BLaER1 (cell line): ENCODE measurements at regions not wholly inside any gene's neighbourhood (a gene's known extent, or its start where the extent isn't known, plus 50 kb on each side); places are given as distances from the start of the nearest gene placed in this dataset.

Source experiments
- H3K27ac ChIP-seq: shearing (Covaris generic); formaldehyde crosslinking; 2 replicates; pipeline ENCODE4 v1.8.1; 2022
- H3K27me3 ChIP-seq: shearing (Covaris generic); formaldehyde crosslinking; 2 replicates; pipeline ENCODE4 v1.8.1; 2022
- H3K36me3 ChIP-seq: shearing (Covaris generic); formaldehyde crosslinking; 2 replicates; pipeline ENCODE4 v1.8.1; 2022
- H3K4me1 ChIP-seq: shearing (Covaris generic); formaldehyde crosslinking; 2 replicates; pipeline ENCODE4 v1.8.1; 2022
- H3K4me2 ChIP-seq: shearing (Covaris generic); formaldehyde crosslinking; 2 replicates; pipeline ENCODE4 v1.8.1; 2022
- H3K4me3 ChIP-seq: shearing (Covaris generic); formaldehyde crosslinking; 2 replicates; pipeline ENCODE4 v1.8.1; 2022
- H3K9ac ChIP-seq: shearing (Covaris generic); formaldehyde crosslinking; 2 replicates; pipeline ENCODE4 v1.8.1; 2022
- H3K9me3 ChIP-seq: shearing (Covaris generic); formaldehyde crosslinking; 2 replicates; pipeline ENCODE4 v1.8.1; 2022
- H4K20me1 ChIP-seq: shearing (Covaris generic); formaldehyde crosslinking; 2 replicates; pipeline ENCODE4 v1.8.1; 2022
- Cebpa-rat ChIP-seq: shearing (Covaris generic); IDR thresholded peaks from 2 replicates; pipeline ENCODE4 v1.8.1; 2022

GRCh38 chr2:237254369-237254861 is 159.5 kb downstream of the COL6A3 start:
- no peaks in the 10 kb centered on the region for H4K20me1 ChIP-seq
- H3K27me3 ChIP-seq: no peaks in the 10 kb centered on the region
- no peak overlapping the region for H3K4me3 ChIP-seq
- no peak overlapping the region for H3K9ac ChIP-seq
- H3K27ac ChIP-seq: no peak overlapping the region
- peaks cover 8% of the 10 kb centered on the region for H3K4me1 ChIP-seq
- H3K36me3 ChIP-seq: no peaks in the 10 kb centered on the region
- H3K9me3 ChIP-seq: no peaks in the 10 kb centered on the region
- no peak for TF ChIP-seq Cebpa-rat
- H3K4me2 ChIP-seq: no peak overlapping the region

DNA sequence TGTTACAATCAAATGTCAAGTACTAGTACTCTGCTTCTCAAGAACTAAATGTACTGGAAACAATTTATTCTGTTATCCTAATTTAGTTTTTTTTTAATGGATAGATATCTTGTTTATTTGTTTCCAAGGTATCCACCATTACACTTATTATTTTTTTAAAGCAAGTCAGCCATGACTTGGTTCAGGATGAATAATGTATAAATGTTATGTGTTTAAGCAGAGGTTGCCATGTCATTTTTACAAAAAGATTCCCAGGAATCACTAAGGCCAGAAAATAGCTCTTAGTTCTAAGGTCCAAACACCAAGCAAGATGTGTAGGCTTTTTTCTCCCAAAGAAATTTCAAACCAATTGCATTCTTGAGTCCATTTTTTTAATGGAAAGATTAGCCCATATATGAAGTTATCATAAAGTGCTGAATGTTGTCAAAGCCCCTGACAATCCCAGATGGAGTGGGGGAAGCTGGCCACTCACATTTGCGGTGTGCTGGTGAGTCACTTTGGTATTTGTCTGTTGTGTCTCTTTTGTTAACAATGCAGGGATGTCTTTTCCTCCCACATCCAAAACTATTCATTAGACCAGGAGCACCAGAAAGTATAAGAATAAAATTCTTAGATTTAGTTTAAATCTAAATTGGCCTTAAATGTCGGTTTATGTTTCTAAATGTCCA is 158.9 kb downstream of the COL6A3 start:
- Histone ChIP-seq H4K20me1 (no peaks in the 10 kb centered on the region), H3K9me3 (no peaks in the 10 kb centered on the region), H3K27me3 (no peaks in the 10 kb centered on the region), H3K4me1 (peaks cover 8% of the 10 kb centered on the region), H3K4me3 (no peak overlapping the region), H3K4me2 (no peak overlapping the region), H3K9ac (no peak overlapping the region), H3K27ac (no peak overlapping the region), H3K36me3 (no peaks in the 10 kb centered on the region)
- no peak for TF ChIP-seq Cebpa-rat

- H3K36me3 ChIP-seq: 0 out of 2 replicates have a peak, but pooled peaks cover 3% of the 10 kb centered on the region
- no peak overlapping the region for H3K4me3 ChIP-seq
- H3K9me3 ChIP-seq: peaks cover 15% of the 10 kb centered on the region
- no peak overlapping the region for H3K9ac ChIP-seq
- no peak overlapping the region for H3K4me2 ChIP-seq
- H3K27me3 ChIP-seq: no peaks in the 10 kb centered on the region
- peaks cover 8% of the 10 kb centered on the region for H3K4me1 ChIP-seq
- no peaks in the 10 kb centered on the region for H4K20me1 ChIP-seq
- no peak for TF ChIP-seq Cebpa-rat
- no peak overlapping the region for H3K27ac ChIP-seq
Measured at GRCh38 chr2:237256887-237257286, 157.1 kb downstream of the COL6A3 start.

DNA sequence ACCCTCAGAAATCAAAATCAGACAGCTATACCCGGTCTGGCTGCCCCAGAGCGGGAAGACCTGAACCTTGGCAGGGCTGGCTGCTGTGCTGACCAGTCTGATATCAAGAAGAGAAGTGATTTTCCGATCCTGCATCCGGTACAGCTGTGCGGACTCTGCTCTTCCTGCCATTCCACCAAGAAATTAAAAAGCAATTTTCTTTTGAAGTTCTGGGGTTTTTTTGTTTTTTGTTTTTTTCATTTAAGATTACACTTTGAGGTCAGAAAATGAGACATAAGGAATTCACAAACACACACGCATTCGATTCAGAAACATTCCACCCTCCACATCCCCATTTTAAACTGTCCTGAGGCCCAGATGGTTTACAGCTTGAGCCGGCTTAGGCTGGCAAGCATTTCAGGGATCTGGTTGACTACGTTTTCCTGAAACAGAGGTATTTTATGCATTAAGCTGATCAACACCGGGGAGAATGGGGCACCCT is 156.5 kb downstream of the COL6A3 start:
- Histone ChIP-seq H3K27me3 (no peaks in the 10 kb centered on the region), H3K4me2 (no peak overlapping the region), H3K9ac (no peak overlapping the region), H3K9me3 (peaks cover 15% of the 10 kb centered on the region), H3K36me3 (0 out of 2 replicates have a peak, but pooled peaks cover 3% of the 10 kb centered on the region), H3K4me1 (peaks cover 8% of the 10 kb centered on the region), H3K4me3 (no peak overlapping the region), H3K27ac (no peak overlapping the region), H4K20me1 (no peaks in the 10 kb centered on the region)
- no peak for TF ChIP-seq Cebpa-rat

- H3K27me3 ChIP-seq: no peaks in the 10 kb centered on the region
- H3K4me3 ChIP-seq: no peak overlapping the region
- H3K9me3 ChIP-seq: peaks cover 15% of the 10 kb centered on the region
- no peak overlapping the region for H3K27ac ChIP-seq
- H3K36me3 ChIP-seq: 0 out of 2 replicates have a peak, but pooled peaks cover 3% of the 10 kb centered on the region
- H4K20me1 ChIP-seq: no peaks in the 10 kb centered on the region
- TF ChIP-seq Cebpa-rat: no peak
- peaks cover 8% of the 10 kb centered on the region for H3K4me1 ChIP-seq
- no peak overlapping the region for H3K9ac ChIP-seq
- no peak overlapping the region for H3K4me2 ChIP-seq
Measured at GRCh38 chr2:237258116-237258515, 155.8 kb downstream of the COL6A3 start.

GRCh38 chr2:237258615-237259014 is 155.3 kb downstream of the COL6A3 start:
- Histone ChIP-seq H4K20me1 (no peaks in the 10 kb centered on the region), H3K4me1 (peaks cover 8% of the 10 kb centered on the region), H3K27ac (no peak overlapping the region), H3K27me3 (no peaks in the 10 kb centered on the region), H3K9ac (no peak overlapping the region), H3K4me2 (no peak overlapping the region), H3K9me3 (peaks cover 15% of the 10 kb centered on the region), H3K36me3 (0 out of 2 replicates have a peak, but pooled peaks cover 3% of the 10 kb centered on the region), H3K4me3 (no peak overlapping the region)
- no peak for TF ChIP-seq Cebpa-rat

DNA sequence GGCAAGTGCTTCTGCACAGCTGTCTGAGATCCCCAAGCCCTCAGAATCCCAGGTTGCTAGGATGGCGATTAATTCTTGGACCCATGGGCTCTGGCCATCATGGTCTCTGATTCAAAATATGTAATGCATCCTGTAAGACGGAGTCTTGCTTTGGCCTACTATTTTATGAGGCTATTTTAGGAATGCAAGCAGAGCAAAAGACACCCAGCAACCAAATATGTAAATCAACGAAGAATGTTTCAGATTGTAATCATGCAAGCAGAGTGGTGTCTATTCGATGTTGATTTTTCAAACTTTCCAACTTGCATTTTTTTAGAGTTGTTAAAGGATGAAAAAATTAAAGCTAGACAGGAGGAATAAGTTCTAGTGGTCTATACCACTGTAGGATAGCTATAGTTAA is 154.8 kb downstream of the COL6A3 start:
- Histone ChIP-seq H3K27ac (no peak overlapping the region), H3K27me3 (no peaks in the 10 kb centered on the region), H3K9ac (no peak overlapping the region), H4K20me1 (no peaks in the 10 kb centered on the region), H3K9me3 (peaks cover 15% of the 10 kb centered on the region), H3K4me2 (no peak overlapping the region), H3K36me3 (0 out of 2 replicates have a peak, but pooled peaks cover 3% of the 10 kb centered on the region), H3K4me3 (no peak overlapping the region), H3K4me1 (peaks cover 8% of the 10 kb centered on the region)
- no peak for TF ChIP-seq Cebpa-rat

GRCh38 chr2:237260039-237260620 is 153.8 kb downstream of the COL6A3 start:
- Histone ChIP-seq H3K4me2 (no peak overlapping the region), H3K4me1 (peaks cover 8% of the 10 kb centered on the region), H3K4me3 (no peak overlapping the region), H3K27ac (no peak overlapping the region), H3K27me3 (no peaks in the 10 kb centered on the region), H3K9ac (no peak overlapping the region), H3K36me3 (0 out of 2 replicates have a peak, but pooled peaks cover 3% of the 10 kb centered on the region), H4K20me1 (no peaks in the 10 kb centered on the region), H3K9me3 (peaks cover 15% of the 10 kb centered on the region)
- TF ChIP-seq Cebpa-rat: no peak

GRCh38 chr2:237260686-237261085 is 153.3 kb downstream of the COL6A3 start:
- Histone ChIP-seq H4K20me1 (no peaks in the 10 kb centered on the region), H3K4me2 (no peak overlapping the region), H3K36me3 (0 out of 2 replicates have a peak, but pooled peaks cover 3% of the 10 kb centered on the region), H3K9ac (no peak overlapping the region), H3K4me1 (peaks cover 8% of the 10 kb centered on the region), H3K27me3 (no peaks in the 10 kb centered on the region), H3K27ac (no peak overlapping the region), H3K4me3 (no peak overlapping the region), H3K9me3 (peaks cover 15% of the 10 kb centered on the region)
- TF ChIP-seq Cebpa-rat: no peak

- no peak overlapping the region for H3K4me2 ChIP-seq
- no peak overlapping the region for H3K9ac ChIP-seq
- H3K4me3 ChIP-seq: no peak overlapping the region
- no peak overlapping the region for H3K27ac ChIP-seq
- no peak for TF ChIP-seq Cebpa-rat
- peaks cover 15% of the 10 kb centered on the region for H3K9me3 ChIP-seq
- 0 out of 2 replicates have a peak, but pooled peaks cover 3% of the 10 kb centered on the region for H3K36me3 ChIP-seq
- H3K4me1 ChIP-seq: peaks cover 8% of the 10 kb centered on the region
- no peaks in the 10 kb centered on the region for H4K20me1 ChIP-seq
- no peaks in the 10 kb centered on the region for H3K27me3 ChIP-seq
Measured at GRCh38 chr2:237261327-237261726, 152.6 kb downstream of the COL6A3 start.
